ENCODE measurements at regions not wholly inside any gene's neighbourhood (a gene's known extent, or its start where the extent isn't known, plus 50 kb on each side); places are given as distances from the start of the nearest gene placed in this dataset.

- no peak for TF ChIP-seq ZBTB4 (CRISPR knock-in tag; IDR thresholded peaks at IDR 0.05)
Observed at GRCh38 chr1:227490001-227490400, 73.4 kb upstream of the ZNF678 start (continued).

- ATAC-seq (no peak), DNase-seq (ENCODE audit: low read depth, low spot score) (no peak), FAIRE-seq (no peak)
- Histone ChIP-seq H4K20me1 (ENCODE audit: control insufficient read depth, insufficient read depth) (no peaks in the 10 kb centered on the region), H3K27me3 (replicated peaks in 1 of 2; ENCODE audit: control insufficient read depth in 2 of 2, insufficient read depth in 2 of 2, low read length in 1 of 2) (no peaks in the 10 kb centered on the region), H3K4me1 (ENCODE audit: control insufficient read depth, insufficient read depth, low read length) (no peaks in the 10 kb centered on the region), H3K27ac (ENCODE audit: control insufficient read depth, insufficient read depth) (no peak overlapping the region), H2AFZ (ENCODE audit: control insufficient read depth, low read depth, low read length) (no peak overlapping the region), H3K36me3 (ENCODE audit: control insufficient read depth in 2 of 2, insufficient read depth in 2 of 2, low read length in 1 of 2) (no peaks in the 10 kb centered on the region), H3K4me2 (ENCODE audit: control insufficient read depth, insufficient read depth) (no peak overlapping the region), H3K9me3 (replicated peaks; ENCODE audit: control insufficient read depth, insufficient read depth, low read length) (no peaks in the 10 kb centered on the region; the same call in 1 of the 3 replicates), H3K4me3 (no peak overlapping the region), H3K79me2 (ENCODE audit: control insufficient read depth, insufficient read depth, low read length) (no peaks in the 10 kb centered on the region), H3K9ac (ENCODE audit: control insufficient read depth, insufficient read depth, low read length) (no peak overlapping the region)
- CTCF ChIA-PET: interaction anchor here (0.8 to 1.7 kb wide), 3 partner anchors 8 to 318 kb away, joined by 3 to 6 read pairs (median 3); no protein-coding TSS in a partner anchor
- intact Hi-C loops (cut with micrococcal nuclease; ENCODE audit: unreplicated experiment) (loop anchor here (10.0 kb wide), 1 partner anchor 235 kb away; no protein-coding TSS in a partner anchor), in situ Hi-C loops (cut with MboI) (no loop called here)
- TF ChIP-seq MAX (IDR thresholded peaks at IDR 0.05; ENCODE audit: low read depth, low read length) (no peak), PAX8 (IDR thresholded peaks at IDR 0.05) (no peak), NR2C2 (IDR thresholded peaks at IDR 0.05; ENCODE audit: borderline replicate concordance, control insufficient read depth, insufficient read length, low read depth) (no peak), RFX5 (IDR thresholded peaks at IDR 0.05; ENCODE audit: low read depth, low read length) (no peak), IRF5 (IDR thresholded peaks at IDR 0.05; ENCODE audit: borderline replicate concordance) (no peak), DPF2 (IDR thresholded peaks at IDR 0.05) (no peak), CHD4 (IDR thresholded peaks at IDR 0.05) (no peak), SMC3 (IDR thresholded peaks at IDR 0.05; ENCODE audit: borderline replicate concordance, low read length) (no peak), IRF3 (IDR thresholded peaks at IDR 0.05) (no peak), MEF2B (IDR thresholded peaks at IDR 0.05; ENCODE audit: partially characterized antibody, poor library complexity, severe bottlenecking) (no peak), HCFC1 (IDR thresholded peaks at IDR 0.05; ENCODE audit: low read length) (no peak), ZNF217 (IDR thresholded peaks at IDR 0.05) (no peak), MYB (IDR thresholded peaks at IDR 0.05; ENCODE audit: borderline replicate concordance, low read depth, low read length) (no peak), CHD1 (IDR thresholded peaks at IDR 0.05; ENCODE audit: low read depth, low read length) (no peak), MLLT1 (IDR thresholded peaks at IDR 0.05) (no peak), WRNIP1 (IDR thresholded peaks at IDR 0.05; ENCODE audit: borderline replicate concordance, low read depth, low read length) (no peak)
- no TSS peak for BruUV-seq (replicated peaks)
- WGBS (ENCODE audit: insufficient coverage, insufficient replicate concordance, low lambda C conversion rate, missing lambda C conversion rate): 20% methylated on average over 3 of the region's 3 CpGs
- RAD21 ChIA-PET (ENCODE audit: unreplicated experiment): no interaction called here
- POLR2A ChIA-PET: no interaction called here
- SMC1A ChIA-PET (ENCODE audit: uncharacterized antibody, unreplicated experiment): interaction anchor here (0.5 kb wide), 1 partner anchor 15 kb away, joined by 3 read pairs; no protein-coding TSS in a partner anchor
Observed at GRCh38 chr1:227489572-227489971, 73.8 kb upstream of the ZNF678 start.

Data from GM12878 (cell line).